Liver (tissue), 8 donors: ENCODE measurements at regions not wholly inside any gene's neighbourhood (a gene's known extent, or its start where the extent isn't known, plus 50 kb on each side); places are given as distances from the start of the nearest gene placed in this dataset.

Experiments
- DNase-seq: peaks from one replicate; pipeline ENCODE4 v3.0.0-alpha.2; 2017; ENCODE audit warnings: low spot score
- H3K27ac ChIP-seq, 2 donors: one replicate each; pipeline ENCODE4 v1.7.0; 2013; ENCODE audit warnings: inconsistent platforms in 2 of 2, low read length in 2 of 2, control low read depth in 1 of 2, low read depth in 1 of 2, mild to moderate bottlenecking in 1 of 2
- H3K27me3 ChIP-seq, 4 donors: one replicate each; pipeline versions ENCODE4 v1.6.1 to v1.7.0; 2013; ENCODE audit warnings: low read length in 3 of 4, inconsistent platforms in 1 of 4, mild to moderate bottlenecking in 1 of 4, moderate library complexity in 1 of 4; ENCODE audit not compliant: control insufficient read depth in 4 of 4, insufficient read depth in 4 of 4
- H3K36me3 ChIP-seq, 4 donors: one replicate each; pipeline versions ENCODE4 v1.6.1 to v1.7.0; 2013; ENCODE audit warnings: low read length in 3 of 4, mild to moderate bottlenecking in 3 of 4, low read depth in 1 of 4, moderate library complexity in 1 of 4; ENCODE audit not compliant: control insufficient read depth in 4 of 4, insufficient read depth in 3 of 4
- H3K4me1 ChIP-seq, 4 donors: one replicate each; pipeline versions ENCODE4 v1.6.1 to v1.7.0; 2013; ENCODE audit warnings: low read length in 3 of 4, mild to moderate bottlenecking in 3 of 4, moderate library complexity in 1 of 4; ENCODE audit not compliant: control insufficient read depth in 4 of 4, insufficient read depth in 4 of 4
- H3K4me3 ChIP-seq, 3 donors: one replicate each; pipeline versions ENCODE4 v1.6.1 to v1.7.0; 2013; ENCODE audit warnings: low read length in 3 of 3, control low read depth in 1 of 3, low read depth in 1 of 3, mild to moderate bottlenecking in 1 of 3
- H3K9ac ChIP-seq, 2 donors: one replicate each; pipeline ENCODE4 v1.7.0; 2013; ENCODE audit warnings: low read length in 2 of 2, mild to moderate bottlenecking in 2 of 2, moderate library complexity in 2 of 2, control low read depth in 1 of 2, low read depth in 1 of 2
- H3K9me3 ChIP-seq, 4 donors: one replicate each; pipeline versions ENCODE4 v1.6.1 to v1.7.0; 2013; ENCODE audit warnings: low read length in 3 of 4; ENCODE audit not compliant: control insufficient read depth in 4 of 4
- EGR1 ChIP-seq, 2 donors: IDR thresholded peaks; 2 replicates each; pipeline ENCODE4 v1.6.1; 2016 to 2018; ENCODE audit warnings: antibody characterized with exemption in 2 of 2, low read depth in 2 of 2
- FOXA1 ChIP-seq: IDR thresholded peaks from 2 replicates; pipeline ENCODE4 v1.6.1; 2016; ENCODE audit warnings: antibody characterized with exemption
- FOXA2 ChIP-seq: IDR thresholded peaks from 2 replicates; pipeline ENCODE4 v1.6.1; 2016; ENCODE audit warnings: antibody characterized with exemption
- GABPA ChIP-seq, 2 donors: IDR thresholded peaks in 1 of 2; conservative IDR thresholded peaks in 1 of 2; 2 replicates each; pipeline ENCODE4 v1.6.1; 2016; ENCODE audit warnings: antibody characterized with exemption in 2 of 2, mild to moderate bottlenecking in 1 of 2, moderate library complexity in 1 of 2
- HNF4A ChIP-seq, 2 donors: conservative IDR thresholded peaks; 2 replicates each; pipeline ENCODE4 v1.6.1; 2016; ENCODE audit warnings: antibody characterized with exemption in 2 of 2, mild to moderate bottlenecking in 2 of 2
- HNF4G ChIP-seq: IDR thresholded peaks from 2 replicates; pipeline ENCODE4 v1.6.1; 2016; ENCODE audit warnings: antibody characterized with exemption
- JUND ChIP-seq, 2 donors: IDR thresholded peaks; 2 replicates each; pipeline ENCODE4 v1.6.1; 2016; ENCODE audit warnings: antibody characterized with exemption in 2 of 2
- NR2F2 ChIP-seq: IDR thresholded peaks from 2 replicates; pipeline ENCODE4 v1.6.1; 2016; ENCODE audit warnings: antibody characterized with exemption
- RAD21 ChIP-seq, 2 donors: IDR thresholded peaks; 2 replicates each; pipeline ENCODE4 v1.6.1; 2016; ENCODE audit warnings: antibody characterized with exemption in 2 of 2, mild to moderate bottlenecking in 2 of 2
- RXRA ChIP-seq, 2 donors: IDR thresholded peaks; 2 replicates each; pipeline ENCODE4 v1.6.1; 2017 to 2018; ENCODE audit warnings: antibody characterized with exemption in 2 of 2, mild to moderate bottlenecking in 1 of 2
- SP1 ChIP-seq: IDR thresholded peaks from 2 replicates; pipeline ENCODE4 v1.6.1; 2018; ENCODE audit warnings: antibody characterized with exemption, mild to moderate bottlenecking
- TAF1 ChIP-seq: conservative IDR thresholded peaks from 2 replicates; pipeline ENCODE4 v1.6.1; 2016; ENCODE audit warnings: antibody characterized with exemption, mild to moderate bottlenecking
- YY1 ChIP-seq: IDR thresholded peaks from 2 replicates; pipeline ENCODE4 v1.6.1; 2016; ENCODE audit warnings: antibody characterized with exemption, mild to moderate bottlenecking
- WGBS: extraction: QIAGEN DNeasy Blood & Tissue Kit; methylation state at CpG from one replicate; pipeline ENCODE4 v1.1.7; 2013; 5-methylcytosine and 5-hydroxymethylcytosine counted together
- TF ChIP-seq, protein P1 (sequence below): IDR thresholded peaks from 2 replicates; pipeline ENCODE4 v1.6.1; 2016; ENCODE audit warnings: antibody characterized with exemption
- TF ChIP-seq, protein P2 (sequence below): IDR thresholded peaks from 2 replicates; pipeline ENCODE4 v1.6.1; 2016; ENCODE audit warnings: antibody characterized with exemption
- TF ChIP-seq, protein P3 (sequence below): fragments of 150-350 bp; IDR thresholded peaks from 2 replicates; pipeline ENCODE4 v1.5.1; 2017; ENCODE audit warnings: improper control_type of control experiment, low read depth, low read length; ENCODE audit not compliant: missing input control
- TF ChIP-seq, protein P4 (sequence below): IDR thresholded peaks from 2 replicates; pipeline ENCODE4 v1.6.1; 2016; ENCODE audit warnings: antibody characterized with exemption, mild to moderate bottlenecking
- TF ChIP-seq, protein P5 (sequence below): IDR thresholded peaks from 2 replicates; pipeline ENCODE4 v1.6.1; 2016; ENCODE audit warnings: antibody characterized with exemption
- donor health status: healthy.
- donor health status: healthy.
- donor health status: healthy.
- donor health status: healthy.
- donor health status: healthy.

DNA sequence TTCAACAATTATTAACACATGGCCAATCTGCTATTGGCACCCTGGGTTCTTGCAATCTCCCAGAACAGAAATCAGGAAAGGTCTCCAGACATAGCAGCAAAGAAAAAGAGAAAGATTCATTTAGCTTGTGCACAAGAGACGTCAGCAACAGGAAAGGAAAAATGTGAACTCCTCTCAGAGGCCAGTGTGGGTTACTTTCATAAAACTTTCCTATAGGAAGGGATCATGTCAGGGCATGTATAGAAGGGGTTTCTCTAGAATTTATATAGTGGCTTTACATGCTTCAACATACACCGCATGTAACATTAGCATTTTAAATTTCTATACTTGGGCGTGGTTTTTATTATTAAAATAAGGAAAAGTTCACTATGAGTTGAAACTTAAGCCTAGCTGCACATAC is 725.1 kb downstream of the SORCS1 start:
- Histone ChIP-seq H3K4me1 (no peaks in the 10 kb centered on the region), H3K27me3 (no peaks in the 10 kb centered on the region), H3K4me3 (no peak overlapping the region), H3K9me3 (peaks cover 0 to 7% (median under 1%) of the 10 kb centered on the region in 4 donors), H3K36me3 (no peaks in the 10 kb centered on the region), H3K9ac (no peak overlapping the region), H3K27ac (no peak overlapping the region)
- DNase-seq = no peak
- WGBS = 73% methylated on average over 3 of the region's 3 CpGs
- no peak for TF ChIP-seq JUND (IDR thresholded peaks at IDR 0.05)
- TF ChIP-seq FOXA2 = no peak
- TF ChIP-seq EGR1 (IDR thresholded peaks at IDR 0.05; ENCODE audit: low read depth in 2 of 2) = no peak
- TF ChIP-seq SP1 = no peak
- no peak for TF ChIP-seq NR2F2
- TF ChIP-seq HNF4G = no peak
- TF ChIP-seq, protein P1, sequence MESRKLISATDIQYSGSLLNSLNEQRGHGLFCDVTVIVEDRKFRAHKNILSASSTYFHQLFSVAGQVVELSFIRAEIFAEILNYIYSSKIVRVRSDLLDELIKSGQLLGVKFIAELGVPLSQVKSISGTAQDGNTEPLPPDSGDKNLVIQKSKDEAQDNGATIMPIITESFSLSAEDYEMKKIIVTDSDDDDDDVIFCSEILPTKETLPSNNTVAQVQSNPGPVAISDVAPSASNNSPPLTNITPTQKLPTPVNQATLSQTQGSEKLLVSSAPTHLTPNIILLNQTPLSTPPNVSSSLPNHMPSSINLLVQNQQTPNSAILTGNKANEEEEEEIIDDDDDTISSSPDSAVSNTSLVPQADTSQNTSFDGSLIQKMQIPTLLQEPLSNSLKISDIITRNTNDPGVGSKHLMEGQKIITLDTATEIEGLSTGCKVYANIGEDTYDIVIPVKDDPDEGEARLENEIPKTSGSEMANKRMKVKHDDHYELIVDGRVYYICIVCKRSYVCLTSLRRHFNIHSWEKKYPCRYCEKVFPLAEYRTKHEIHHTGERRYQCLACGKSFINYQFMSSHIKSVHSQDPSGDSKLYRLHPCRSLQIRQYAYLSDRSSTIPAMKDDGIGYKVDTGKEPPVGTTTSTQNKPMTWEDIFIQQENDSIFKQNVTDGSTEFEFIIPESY = no peak
- TF ChIP-seq, protein P2, sequence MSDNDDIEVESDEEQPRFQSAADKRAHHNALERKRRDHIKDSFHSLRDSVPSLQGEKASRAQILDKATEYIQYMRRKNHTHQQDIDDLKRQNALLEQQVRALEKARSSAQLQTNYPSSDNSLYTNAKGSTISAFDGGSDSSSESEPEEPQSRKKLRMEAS = no peak
- TF ChIP-seq, protein P3, sequence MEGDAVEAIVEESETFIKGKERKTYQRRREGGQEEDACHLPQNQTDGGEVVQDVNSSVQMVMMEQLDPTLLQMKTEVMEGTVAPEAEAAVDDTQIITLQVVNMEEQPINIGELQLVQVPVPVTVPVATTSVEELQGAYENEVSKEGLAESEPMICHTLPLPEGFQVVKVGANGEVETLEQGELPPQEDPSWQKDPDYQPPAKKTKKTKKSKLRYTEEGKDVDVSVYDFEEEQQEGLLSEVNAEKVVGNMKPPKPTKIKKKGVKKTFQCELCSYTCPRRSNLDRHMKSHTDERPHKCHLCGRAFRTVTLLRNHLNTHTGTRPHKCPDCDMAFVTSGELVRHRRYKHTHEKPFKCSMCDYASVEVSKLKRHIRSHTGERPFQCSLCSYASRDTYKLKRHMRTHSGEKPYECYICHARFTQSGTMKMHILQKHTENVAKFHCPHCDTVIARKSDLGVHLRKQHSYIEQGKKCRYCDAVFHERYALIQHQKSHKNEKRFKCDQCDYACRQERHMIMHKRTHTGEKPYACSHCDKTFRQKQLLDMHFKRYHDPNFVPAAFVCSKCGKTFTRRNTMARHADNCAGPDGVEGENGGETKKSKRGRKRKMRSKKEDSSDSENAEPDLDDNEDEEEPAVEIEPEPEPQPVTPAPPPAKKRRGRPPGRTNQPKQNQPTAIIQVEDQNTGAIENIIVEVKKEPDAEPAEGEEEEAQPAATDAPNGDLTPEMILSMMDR = no peak
- no peak for TF ChIP-seq RAD21 (IDR thresholded peaks at IDR 0.05)
- no peak for TF ChIP-seq HNF4A (conservative IDR thresholded peaks at IDR 0.05)

DNA sequence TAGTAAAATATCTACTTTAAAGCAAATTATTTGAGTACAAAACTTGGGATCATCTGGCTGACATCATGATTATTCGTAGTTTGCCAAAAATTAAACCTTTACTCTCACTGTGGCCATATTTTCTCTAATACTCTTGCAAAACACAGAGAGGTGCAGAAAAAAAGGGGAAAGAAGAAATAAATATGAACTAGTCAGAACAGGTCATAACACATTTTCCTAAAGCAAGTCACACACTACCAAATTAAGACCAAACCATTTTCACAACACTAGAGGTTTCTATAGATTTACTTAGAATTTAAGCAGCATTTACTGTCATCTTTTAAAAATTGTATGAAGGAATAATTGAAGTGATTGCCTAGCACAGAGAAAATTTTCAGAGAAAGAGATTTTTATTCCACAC is 726.1 kb downstream of the SORCS1 start:
- 54% methylated on average over 1 of the region's 1 CpG for WGBS

More for the DNA sequence above, 726.1 kb downstream of the SORCS1 start:
- Histone ChIP-seq H3K9ac (no peak overlapping the region), H3K9me3 (peaks cover 0 to 7% (median under 1%) of the 10 kb centered on the region in 4 donors), H3K4me1 (no peaks in the 10 kb centered on the region), H3K36me3 (no peaks in the 10 kb centered on the region), H3K27me3 (no peaks in the 10 kb centered on the region), H3K4me3 (no peak overlapping the region), H3K27ac (no peak overlapping the region)
- no peak for DNase-seq
- TF ChIP-seq GABPA (IDR thresholded peaks at IDR 0.05 in 1 of 2, conservative IDR thresholded peaks at IDR 0.05 in 1 of 2) (no peak), RXRA (IDR thresholded peaks at IDR 0.05) (no peak), JUND (IDR thresholded peaks at IDR 0.05) (no peak), NR2F2 (no peak), TAF1 (no peak), YY1 (no peak), RAD21 (IDR thresholded peaks at IDR 0.05) (no peak), FOXA2 (no peak), EGR1 (IDR thresholded peaks at IDR 0.05; ENCODE audit: low read depth in 2 of 2) (no peak), FOXA1 (no peak), SP1 (no peak), HNF4A (conservative IDR thresholded peaks at IDR 0.05) (no peak), HNF4G (no peak)
- TF ChIP-seq, protein P1 = no peak
- TF ChIP-seq, protein P3 = no peak
- TF ChIP-seq, protein P4, sequence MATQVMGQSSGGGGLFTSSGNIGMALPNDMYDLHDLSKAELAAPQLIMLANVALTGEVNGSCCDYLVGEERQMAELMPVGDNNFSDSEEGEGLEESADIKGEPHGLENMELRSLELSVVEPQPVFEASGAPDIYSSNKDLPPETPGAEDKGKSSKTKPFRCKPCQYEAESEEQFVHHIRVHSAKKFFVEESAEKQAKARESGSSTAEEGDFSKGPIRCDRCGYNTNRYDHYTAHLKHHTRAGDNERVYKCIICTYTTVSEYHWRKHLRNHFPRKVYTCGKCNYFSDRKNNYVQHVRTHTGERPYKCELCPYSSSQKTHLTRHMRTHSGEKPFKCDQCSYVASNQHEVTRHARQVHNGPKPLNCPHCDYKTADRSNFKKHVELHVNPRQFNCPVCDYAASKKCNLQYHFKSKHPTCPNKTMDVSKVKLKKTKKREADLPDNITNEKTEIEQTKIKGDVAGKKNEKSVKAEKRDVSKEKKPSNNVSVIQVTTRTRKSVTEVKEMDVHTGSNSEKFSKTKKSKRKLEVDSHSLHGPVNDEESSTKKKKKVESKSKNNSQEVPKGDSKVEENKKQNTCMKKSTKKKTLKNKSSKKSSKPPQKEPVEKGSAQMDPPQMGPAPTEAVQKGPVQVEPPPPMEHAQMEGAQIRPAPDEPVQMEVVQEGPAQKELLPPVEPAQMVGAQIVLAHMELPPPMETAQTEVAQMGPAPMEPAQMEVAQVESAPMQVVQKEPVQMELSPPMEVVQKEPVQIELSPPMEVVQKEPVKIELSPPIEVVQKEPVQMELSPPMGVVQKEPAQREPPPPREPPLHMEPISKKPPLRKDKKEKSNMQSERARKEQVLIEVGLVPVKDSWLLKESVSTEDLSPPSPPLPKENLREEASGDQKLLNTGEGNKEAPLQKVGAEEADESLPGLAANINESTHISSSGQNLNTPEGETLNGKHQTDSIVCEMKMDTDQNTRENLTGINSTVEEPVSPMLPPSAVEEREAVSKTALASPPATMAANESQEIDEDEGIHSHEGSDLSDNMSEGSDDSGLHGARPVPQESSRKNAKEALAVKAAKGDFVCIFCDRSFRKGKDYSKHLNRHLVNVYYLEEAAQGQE = no peak
- TF ChIP-seq, protein P5, sequence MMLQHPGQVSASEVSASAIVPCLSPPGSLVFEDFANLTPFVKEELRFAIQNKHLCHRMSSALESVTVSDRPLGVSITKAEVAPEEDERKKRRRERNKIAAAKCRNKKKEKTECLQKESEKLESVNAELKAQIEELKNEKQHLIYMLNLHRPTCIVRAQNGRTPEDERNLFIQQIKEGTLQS = no peak
- TF ChIP-seq, protein P2 = no peak
